Posterior cingulate gyrus (tissue), 11 donors: ENCODE measurements at regions not wholly inside any gene's neighbourhood (a gene's known extent, or its start where the extent isn't known, plus 50 kb on each side); places are given as distances from the start of the nearest gene placed in this dataset.
"Not testable (repeated sequence)": the region's sequence is repeated elsewhere in the genome, so short reads cannot be mapped to it uniquely, and the experiment has no call there.

Experiments
- DNase-seq, 10 donors: peaks; one replicate each; pipeline versions ENCODE4 v3.0.0 to v3.0.0-alpha.2; 2020 to 2021; ENCODE audit warnings: mixed read lengths in 3 of 10
- intact Hi-C: fragments of 100-400 bp; cut with DNase I; formaldehyde crosslinking; loops from one replicate; pipeline ENCODE4 v1.15.1; 2023

GRCh38 chr1:79744746-79745145, 738.2 kb upstream of the ADGRL4 start:
- intact Hi-C loops = no loop called here
- DNase-seq = no peak

DNA sequence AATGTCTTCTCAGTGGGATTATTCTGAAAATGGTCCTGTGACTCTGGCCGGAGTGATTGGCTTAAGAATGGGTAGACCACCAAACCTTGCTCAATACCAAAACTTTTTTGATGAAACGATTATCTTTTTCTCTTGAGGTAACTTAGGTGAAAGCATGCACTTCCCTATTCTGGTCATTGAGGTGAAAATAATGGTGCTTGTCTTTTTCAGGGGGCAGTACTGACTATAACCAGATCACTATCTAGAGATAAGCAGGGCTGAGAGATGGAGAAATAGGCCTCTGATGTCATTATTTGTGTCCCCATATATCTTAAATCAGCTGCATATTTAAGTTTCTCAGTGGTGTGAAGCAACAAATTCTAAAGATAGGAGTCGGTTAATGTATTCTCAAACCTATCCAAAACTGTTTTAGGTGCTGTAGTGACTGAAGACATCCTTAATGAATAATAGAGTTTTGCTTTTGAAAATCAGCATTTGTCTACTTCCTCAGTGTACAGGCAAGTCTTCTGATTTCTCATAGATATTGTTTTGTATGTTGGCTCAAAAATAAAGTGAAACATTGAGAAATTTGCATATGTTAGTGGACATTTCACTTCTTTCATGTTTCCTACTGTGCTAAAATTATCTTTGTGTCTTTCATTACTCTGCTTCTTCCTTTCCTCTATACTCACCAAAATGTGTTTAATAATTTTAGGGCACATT, 735.3 kb upstream of the ADGRL4 start:
- no peak for DNase-seq
- intact Hi-C loops = no loop called here

DNA sequence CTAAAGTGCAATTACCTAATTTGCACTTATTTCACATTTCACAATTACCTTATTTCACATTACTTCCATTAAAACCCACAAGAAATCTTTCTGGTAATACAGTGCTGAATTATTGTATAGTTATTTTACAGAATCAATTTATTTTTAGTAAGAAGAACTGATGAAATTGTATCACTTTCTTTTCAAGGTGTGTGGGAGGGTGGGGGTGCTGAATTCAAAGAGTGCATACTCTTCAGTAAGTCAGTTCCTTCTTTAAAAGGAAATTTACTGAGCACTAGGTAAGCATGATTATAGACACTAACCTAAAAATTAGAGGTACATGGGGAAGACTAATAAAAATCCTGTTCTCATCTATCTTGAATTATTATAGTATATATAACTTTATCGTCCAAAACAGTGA, 731.6 kb upstream of the ADGRL4 start:
- no peak for DNase-seq
- intact Hi-C loops = no loop called here

DNA sequence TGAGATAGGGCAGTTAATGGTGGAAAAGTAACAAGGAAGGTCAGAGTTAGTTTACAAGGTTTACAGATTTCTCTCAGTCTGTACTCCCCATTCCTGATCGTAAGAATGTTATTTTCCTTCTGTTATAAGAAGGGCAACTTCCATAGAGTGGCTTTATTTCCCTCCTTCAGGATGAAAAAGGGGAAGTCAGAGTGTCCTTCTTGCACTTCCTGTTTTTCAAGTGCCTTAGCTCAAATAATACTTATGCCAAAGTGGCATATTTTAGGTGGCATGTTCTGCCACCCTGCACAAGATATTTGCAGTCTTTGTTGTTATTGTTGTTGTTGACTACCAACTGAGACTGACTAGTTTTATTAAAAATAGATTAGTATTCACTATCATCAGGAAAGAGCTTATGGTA, 730.7 kb upstream of the ADGRL4 start:
- intact Hi-C loops = no loop called here
- no peak for DNase-seq

GRCh38 chr1:79732950-79733349, 726.4 kb upstream of the ADGRL4 start:
- no peak for DNase-seq
- intact Hi-C loops = no loop called here

DNA sequence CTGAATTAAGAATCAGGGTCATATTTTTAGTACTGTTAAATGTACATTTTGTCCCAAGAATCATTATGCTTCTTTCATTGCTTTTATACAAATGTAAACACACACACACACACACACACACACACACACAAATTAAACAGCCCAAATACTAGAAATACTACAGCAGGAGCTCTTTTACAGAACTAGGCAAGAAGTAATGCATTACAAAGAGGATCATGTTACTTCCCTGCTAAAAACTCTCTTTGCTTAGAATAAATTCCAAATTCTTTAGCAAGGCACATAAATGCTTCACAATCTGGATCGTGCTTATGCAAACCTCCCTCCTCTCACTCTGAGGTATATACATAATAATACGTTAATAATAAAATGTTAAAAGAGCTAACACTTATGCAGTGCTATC, 720.4 kb upstream of the ADGRL4 start:
- no peak for DNase-seq
- intact Hi-C loops = no loop called here

- intact Hi-C loops = no loop called here
- peak in 1 of 10 donors; percentile 33 for DNase-seq
These were observed 719.8 kb upstream of the ADGRL4 start for GRCh38 chr1:79726321-79726720.

DNA sequence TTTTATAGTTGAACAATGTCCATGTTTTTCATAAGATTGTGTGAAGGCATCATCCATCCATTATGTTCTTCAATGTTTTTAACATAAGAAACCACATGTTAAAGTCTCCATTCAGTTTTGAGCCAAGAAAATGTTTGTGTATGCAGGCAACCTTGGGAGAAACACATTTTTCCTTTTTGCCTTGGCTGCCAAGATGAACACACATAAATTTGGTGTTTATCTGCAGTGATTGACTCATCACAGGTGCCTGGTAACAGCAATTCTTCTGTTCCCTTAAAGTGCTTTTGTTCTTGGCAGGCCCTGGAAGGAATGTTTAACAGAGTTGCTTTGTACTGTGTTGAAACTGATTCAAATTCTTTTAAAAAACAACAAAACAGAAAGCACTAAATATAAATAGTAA, 709.9 kb upstream of the ADGRL4 start:
- intact Hi-C loops = no loop called here

GRCh38 chr1:79714664-79715063, 708.1 kb upstream of the ADGRL4 start:
- DNase-seq = no peak
- intact Hi-C loops = no loop called here

More for the DNA sequence above, 709.9 kb upstream of the ADGRL4 start:
- DNase-seq = no peak

GRCh38 chr1:79711001-79711431, 704.5 kb upstream of the ADGRL4 start:
- DNase-seq = no peak
- intact Hi-C loops = no loop called here

GRCh38 chr1:79708646-79709265, 702.2 kb upstream of the ADGRL4 start:
- intact Hi-C loops = no loop called here
- DNase-seq = no peak

DNA sequence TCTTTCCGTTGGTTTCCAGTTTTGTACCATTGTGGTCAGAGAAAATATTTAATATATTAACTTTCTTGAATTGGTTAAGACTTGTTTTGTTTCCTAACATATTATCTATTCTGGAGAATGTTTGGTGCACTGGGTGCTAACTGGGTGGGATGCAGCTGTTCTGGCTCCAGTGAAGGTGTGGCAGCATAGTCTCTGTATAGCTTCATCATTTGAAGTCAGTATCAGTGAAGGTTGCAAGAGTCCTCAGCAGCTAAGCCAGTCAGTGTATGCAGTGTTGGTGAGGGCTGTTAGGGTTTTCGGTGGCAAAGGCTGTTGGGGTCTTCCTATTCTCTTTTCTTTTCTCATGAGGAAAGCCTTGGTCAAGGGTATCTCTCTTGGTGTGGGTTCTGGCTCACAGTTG, 698.7 kb upstream of the ADGRL4 start:
- intact Hi-C loops = no loop called here
- DNase-seq = no peak

- intact Hi-C loops = no loop called here
- DNase-seq = no peak
These were observed 697.5 kb upstream of the ADGRL4 start for GRCh38 chr1:79704067-79704466.

DNA sequence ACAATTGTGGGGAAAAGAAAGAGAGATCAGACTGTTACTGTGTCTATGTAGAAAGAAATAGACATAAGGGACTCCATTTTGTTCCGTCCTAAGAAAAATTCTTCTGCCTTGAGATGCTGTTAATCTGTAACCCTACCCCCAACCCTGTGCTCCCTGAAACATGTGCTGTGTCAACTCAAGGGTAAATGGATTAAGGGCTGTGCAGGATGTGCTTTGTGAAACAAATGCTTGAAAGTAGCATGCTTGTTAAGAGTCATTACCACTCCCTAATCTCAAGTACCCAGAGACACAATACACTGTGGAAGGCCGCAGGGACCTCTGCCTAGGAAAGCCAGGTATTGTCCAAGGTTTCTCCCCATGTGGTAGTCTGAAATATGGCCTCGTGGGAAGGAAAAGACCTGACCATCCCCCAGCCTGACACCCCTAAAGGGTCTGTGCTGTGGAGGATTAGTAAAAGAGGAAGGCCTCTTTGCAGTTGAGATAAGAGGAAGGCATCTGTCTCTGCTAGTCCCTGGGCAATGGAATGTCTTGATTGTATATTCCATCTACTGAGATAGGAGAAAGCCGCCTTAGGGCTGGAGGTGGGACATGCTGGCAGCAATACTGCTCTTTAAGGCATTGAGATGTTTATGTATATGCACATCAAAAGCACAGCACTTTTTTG, 695.9 kb upstream of the ADGRL4 start:
- intact Hi-C loops, DNase-seq: not testable (repeated sequence)

DNA sequence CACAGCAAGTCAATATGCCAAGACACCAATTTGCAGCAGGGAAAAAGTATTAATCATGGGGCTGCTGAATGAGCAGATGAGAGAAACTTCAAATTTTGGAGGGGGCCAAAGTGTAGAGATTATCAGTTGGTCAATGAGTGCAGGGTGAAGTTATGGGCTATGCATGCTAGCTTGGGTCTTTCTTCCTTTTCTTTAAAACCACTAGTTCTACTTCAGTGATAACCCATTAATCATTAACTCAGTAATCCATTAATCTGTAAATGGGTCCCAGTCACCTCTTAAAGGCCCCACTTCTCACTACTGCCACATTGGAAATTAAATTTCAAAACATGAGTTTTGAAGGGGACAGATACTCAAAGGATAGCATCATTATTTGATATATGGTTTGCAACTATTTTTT, 688.6 kb upstream of the ADGRL4 start:
- DNase-seq = no peak

DNA sequence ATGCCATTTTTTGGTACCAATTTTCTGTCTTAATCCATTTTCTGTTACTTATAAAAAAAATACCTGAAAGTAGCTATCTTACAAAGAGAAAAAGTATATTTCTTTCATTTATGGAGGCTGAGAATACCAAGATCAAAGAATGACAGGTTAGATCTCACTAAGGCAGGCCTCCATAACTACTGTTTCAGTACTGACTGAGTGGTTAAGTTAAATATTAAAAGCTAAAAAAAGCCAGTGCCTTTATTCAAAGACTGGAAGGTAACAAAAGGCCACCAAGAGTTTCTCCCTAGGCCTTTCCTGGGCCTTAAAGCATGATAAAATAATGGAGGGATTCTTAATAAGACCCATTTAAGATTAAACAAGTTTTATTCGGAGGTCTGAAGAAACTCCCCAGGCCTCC, 687.7 kb upstream of the ADGRL4 start:
- DNase-seq = no peak
- intact Hi-C loops = no loop called here

More for the DNA sequence above, 688.6 kb upstream of the ADGRL4 start:
- intact Hi-C loops = no loop called here

DNA sequence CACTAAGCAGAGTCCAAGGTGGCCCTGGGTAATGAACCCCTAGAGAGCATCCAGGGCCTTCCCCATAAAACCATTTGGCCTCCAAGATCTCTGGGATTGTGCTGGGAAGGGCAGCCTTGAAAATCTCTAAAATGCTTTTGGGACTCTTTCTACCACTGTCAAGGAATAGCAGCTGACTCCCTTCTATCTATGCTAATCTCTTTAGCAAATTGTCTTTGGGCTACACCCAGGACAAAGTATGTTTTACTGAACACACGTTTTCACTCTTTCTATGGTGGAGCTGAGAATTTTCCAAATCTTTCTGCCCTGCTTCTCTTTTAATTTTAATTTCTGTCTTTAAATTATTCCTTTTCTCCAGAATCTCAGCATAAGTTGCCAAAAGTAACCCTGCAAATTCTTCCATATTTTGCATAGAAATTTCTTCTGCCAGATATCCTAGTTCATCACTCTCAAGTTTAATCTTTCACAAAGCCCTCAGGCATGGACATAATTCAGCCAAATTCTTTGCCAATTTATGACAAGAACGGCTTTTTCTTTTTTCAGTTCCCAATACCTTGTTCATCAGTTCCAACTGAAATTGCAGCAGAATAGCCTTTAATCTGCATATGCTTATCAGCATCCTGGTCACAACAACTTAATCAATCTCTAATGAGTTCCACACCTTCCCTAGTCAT, 687.0 kb upstream of the ADGRL4 start:
- intact Hi-C loops = no loop called here
- DNase-seq = no peak

DNA sequence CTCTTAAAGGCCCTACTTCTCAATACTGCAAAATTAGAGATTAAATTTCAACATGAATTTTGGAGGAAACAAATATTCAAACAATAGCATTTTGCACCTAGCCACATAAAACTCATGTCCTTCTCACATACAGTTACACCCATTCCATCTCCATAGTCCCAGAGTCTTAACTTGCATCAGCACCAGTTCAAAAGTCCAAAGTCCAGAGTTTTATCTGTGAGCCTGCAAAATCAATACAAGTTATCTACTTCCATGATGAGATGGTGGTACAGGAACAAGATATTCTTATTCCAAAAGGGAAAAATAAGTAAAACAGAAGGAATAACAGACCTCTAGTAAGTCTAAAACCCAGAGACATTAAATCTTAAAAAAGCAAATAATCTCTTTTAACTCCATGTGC, 686.0 kb upstream of the ADGRL4 start:
- intact Hi-C loops = no loop called here
- DNase-seq = no peak

DNA sequence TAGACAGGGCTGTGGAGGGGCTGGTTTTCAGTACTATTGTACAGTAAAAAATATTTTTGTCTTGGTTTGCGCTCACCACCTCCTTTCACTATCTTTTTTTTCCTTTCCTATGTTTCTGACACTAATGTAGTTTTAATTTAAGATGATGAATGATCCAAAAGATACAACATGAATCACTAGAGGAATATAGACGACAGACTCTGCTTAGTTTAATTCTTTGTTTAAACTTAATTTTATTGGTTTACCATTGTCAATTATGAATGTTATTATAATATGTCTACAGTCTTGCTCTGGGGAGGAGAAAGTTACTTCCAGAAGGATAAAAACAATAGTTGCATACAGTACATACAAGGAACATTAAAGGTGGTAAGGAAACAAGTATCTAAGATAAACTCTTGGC, 682.4 kb upstream of the ADGRL4 start:
- intact Hi-C loops = no loop called here
- DNase-seq = no peak

GRCh38 chr1:79683420-79683819, 676.9 kb upstream of the ADGRL4 start:
- intact Hi-C loops = no loop called here
- DNase-seq = no peak

- no peak for DNase-seq
- intact Hi-C loops = no loop called here
These were observed 675.9 kb upstream of the ADGRL4 start for GRCh38 chr1:79682478-79682877.
